ENCODE measurements at regions not wholly inside any gene's neighbourhood (a gene's known extent, or its start where the extent isn't known, plus 50 kb on each side); places are given as distances from the start of the nearest gene placed in this dataset.

DNA sequence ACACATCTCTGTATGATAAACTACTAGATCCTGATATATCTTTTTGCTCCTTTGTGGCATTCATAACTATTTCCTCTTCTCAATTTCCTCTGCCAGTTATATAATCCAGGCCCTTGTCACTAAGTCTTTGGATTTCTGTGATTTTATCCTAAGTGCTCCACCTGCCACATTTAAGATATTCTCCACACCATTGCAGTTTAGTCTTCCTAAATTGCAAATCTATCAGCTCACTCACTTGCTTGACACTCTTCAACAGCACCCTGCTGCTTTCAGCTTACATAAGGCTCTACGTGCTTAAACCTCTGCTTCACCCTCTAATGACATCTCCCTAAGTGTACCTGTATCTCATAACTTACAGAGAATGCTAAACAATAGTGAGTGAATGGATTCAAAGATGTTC lies 1032.2 kb upstream of the SEL1L start:
- no peak overlapping the region for H3K4me3 ChIP-seq (replicated peaks in 1 of 3; ENCODE audit: insufficient read depth in 1 of 3, low read depth in 1 of 3, low read length in 3 of 3)
- H2AFZ ChIP-seq (ENCODE audit: low read depth, low read length), result no peak overlapping the region
- DNase-seq (ENCODE audit: low read depth, low spot score), result no peak
- intact Hi-C loops (cut with micrococcal nuclease) (no loop called here), dilution Hi-C loops (cut with MboI; ENCODE audit: extremely low pct_ligation_motif_present, low sequenced_read_pairs) (no loop called here)
- ChIA-PET POLR2A (no interaction called here), CTCF (no interaction called here)
- no peaks in the 10 kb centered on the region for H3K9me3 ChIP-seq (replicated peaks; ENCODE audit: control insufficient read depth, insufficient read depth, low read length)
- no TSS peak for BruUV-seq (replicated peaks)
- no peaks in the 10 kb centered on the region for H3K9me1 ChIP-seq (replicated peaks; ENCODE audit: control insufficient read depth, extremely low read depth, insufficient read depth, low read length)
- no peaks in the 10 kb centered on the region for H3K4me1 ChIP-seq (ENCODE audit: control insufficient read depth, extremely low read depth, insufficient read depth, low read length)
- FAIRE-seq, result no peak
- no peaks in the 10 kb centered on the region for H3K36me3 ChIP-seq (ENCODE audit: control insufficient read depth in 2 of 2, extremely low read depth in 1 of 2, insufficient read depth in 2 of 2, low read length in 2 of 2)
- TF ChIP-seq JUN (IDR thresholded peaks at IDR 0.05; ENCODE audit: borderline replicate concordance, insufficient read depth, insufficient read length, low read depth), result no peak
- no peak for TF ChIP-seq MYC (IDR thresholded peaks at IDR 0.05; ENCODE audit: low read depth, low read length)
- TF ChIP-seq POLR2AphosphoS5 (IDR thresholded peaks at IDR 0.05; ENCODE audit: insufficient read depth, low read depth, low read length), result no peak
- no peaks in the 10 kb centered on the region for H3K27me3 ChIP-seq (ENCODE audit: control insufficient read depth in 2 of 2, insufficient read depth in 2 of 2, low read length in 2 of 2)
- H4K20me1 ChIP-seq (replicated peaks; ENCODE audit: control insufficient read depth, extremely low read depth, insufficient read depth, low read length), result no peaks in the 10 kb centered on the region
- H3K4me2 ChIP-seq (ENCODE audit: insufficient read depth, low read length), result no peak overlapping the region
- no peaks in the 10 kb centered on the region for H3K79me2 ChIP-seq (ENCODE audit: control insufficient read depth, insufficient read depth, low read length)
- H3K27ac ChIP-seq (ENCODE audit: insufficient read depth, low read depth, low read length), result no peak overlapping the region
- H3K9ac ChIP-seq (replicated peaks; ENCODE audit: extremely low read depth, insufficient read depth, low read length), result no peak overlapping the region

DNA sequence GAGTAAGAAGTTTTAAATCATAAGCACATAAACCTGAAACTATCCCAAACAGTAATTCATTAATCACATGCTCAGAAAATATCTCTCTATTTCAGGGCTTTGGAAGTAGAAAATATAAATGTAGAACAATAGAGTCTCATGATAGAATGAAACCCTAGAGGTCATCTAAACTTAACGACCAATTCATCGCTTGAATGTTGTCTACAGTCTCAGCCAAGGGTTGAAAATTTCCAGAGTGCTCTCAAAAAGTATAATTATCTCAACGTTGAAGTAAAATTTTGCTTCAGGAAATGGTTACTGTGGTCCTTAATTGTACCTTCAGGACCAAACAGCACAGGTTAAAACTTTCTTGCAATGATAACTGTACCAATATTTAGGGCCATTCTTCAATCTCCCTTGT lies 1053.6 kb upstream of the SEL1L start:
- FAIRE-seq, result no peak
- POLR2A ChIA-PET, result no interaction called here

More for the DNA sequence above, 1053.6 kb upstream of the SEL1L start:
- intact Hi-C loops (cut with micrococcal nuclease) (no loop called here), dilution Hi-C loops (cut with MboI; ENCODE audit: extremely low pct_ligation_motif_present, low sequenced_read_pairs) (no loop called here)
- DNase-seq (ENCODE audit: low read depth, low spot score), result no peak
- CTCF ChIA-PET, result no interaction called here
- Histone ChIP-seq H2AFZ (ENCODE audit: low read depth, low read length) (no peak overlapping the region), H3K4me2 (ENCODE audit: insufficient read depth, low read length) (no peak overlapping the region), H3K36me3 (ENCODE audit: control insufficient read depth in 2 of 2, extremely low read depth in 1 of 2, insufficient read depth in 2 of 2, low read length in 2 of 2) (no peaks in the 10 kb centered on the region), H3K27ac (ENCODE audit: insufficient read depth, low read depth, low read length) (no peak overlapping the region), H3K9ac (replicated peaks; ENCODE audit: extremely low read depth, insufficient read depth, low read length) (no peak overlapping the region), H3K79me2 (ENCODE audit: control insufficient read depth, insufficient read depth, low read length) (no peaks in the 10 kb centered on the region), H3K4me3 (replicated peaks in 1 of 3; ENCODE audit: insufficient read depth in 1 of 3, low read depth in 1 of 3, low read length in 3 of 3) (no peak overlapping the region), H3K9me1 (replicated peaks; ENCODE audit: control insufficient read depth, extremely low read depth, insufficient read depth, low read length) (no peaks in the 10 kb centered on the region), H3K27me3 (ENCODE audit: control insufficient read depth in 2 of 2, insufficient read depth in 2 of 2, low read length in 2 of 2) (no peaks in the 10 kb centered on the region), H3K4me1 (ENCODE audit: control insufficient read depth, extremely low read depth, insufficient read depth, low read length) (no peaks in the 10 kb centered on the region), H4K20me1 (replicated peaks; ENCODE audit: control insufficient read depth, extremely low read depth, insufficient read depth, low read length) (no peaks in the 10 kb centered on the region), H3K9me3 (replicated peaks; ENCODE audit: control insufficient read depth, insufficient read depth, low read length) (peaks cover 3% of the 10 kb centered on the region)
- BruUV-seq (replicated peaks), result no TSS peak
- no peak for TF ChIP-seq POLR2A (IDR thresholded peaks at IDR 0.05; ENCODE audit: low read depth, low read length)
- TF ChIP-seq GATA2 (IDR thresholded peaks at IDR 0.05; ENCODE audit: insufficient read depth, insufficient read length, low read depth, low read length), result no peak
- no peak for TF ChIP-seq JUN (IDR thresholded peaks at IDR 0.05; ENCODE audit: borderline replicate concordance, insufficient read depth, insufficient read length, low read depth)
- no peak for TF ChIP-seq MYC (IDR thresholded peaks at IDR 0.05; ENCODE audit: low read depth, low read length)
- TF ChIP-seq, protein P1, sequence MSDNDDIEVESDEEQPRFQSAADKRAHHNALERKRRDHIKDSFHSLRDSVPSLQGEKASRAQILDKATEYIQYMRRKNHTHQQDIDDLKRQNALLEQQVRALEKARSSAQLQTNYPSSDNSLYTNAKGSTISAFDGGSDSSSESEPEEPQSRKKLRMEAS (IDR thresholded peaks at IDR 0.05; ENCODE audit: insufficient read depth, insufficient read length), result no peak
- TF ChIP-seq FOS (IDR thresholded peaks at IDR 0.05; ENCODE audit: borderline replicate concordance, insufficient read depth, low read length), result no peak
- TF ChIP-seq POLR2AphosphoS5 (IDR thresholded peaks at IDR 0.05; ENCODE audit: insufficient read depth, low read depth, low read length), result no peak
- TF ChIP-seq, protein P2, sequence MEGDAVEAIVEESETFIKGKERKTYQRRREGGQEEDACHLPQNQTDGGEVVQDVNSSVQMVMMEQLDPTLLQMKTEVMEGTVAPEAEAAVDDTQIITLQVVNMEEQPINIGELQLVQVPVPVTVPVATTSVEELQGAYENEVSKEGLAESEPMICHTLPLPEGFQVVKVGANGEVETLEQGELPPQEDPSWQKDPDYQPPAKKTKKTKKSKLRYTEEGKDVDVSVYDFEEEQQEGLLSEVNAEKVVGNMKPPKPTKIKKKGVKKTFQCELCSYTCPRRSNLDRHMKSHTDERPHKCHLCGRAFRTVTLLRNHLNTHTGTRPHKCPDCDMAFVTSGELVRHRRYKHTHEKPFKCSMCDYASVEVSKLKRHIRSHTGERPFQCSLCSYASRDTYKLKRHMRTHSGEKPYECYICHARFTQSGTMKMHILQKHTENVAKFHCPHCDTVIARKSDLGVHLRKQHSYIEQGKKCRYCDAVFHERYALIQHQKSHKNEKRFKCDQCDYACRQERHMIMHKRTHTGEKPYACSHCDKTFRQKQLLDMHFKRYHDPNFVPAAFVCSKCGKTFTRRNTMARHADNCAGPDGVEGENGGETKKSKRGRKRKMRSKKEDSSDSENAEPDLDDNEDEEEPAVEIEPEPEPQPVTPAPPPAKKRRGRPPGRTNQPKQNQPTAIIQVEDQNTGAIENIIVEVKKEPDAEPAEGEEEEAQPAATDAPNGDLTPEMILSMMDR (IDR thresholded peaks at IDR 0.05; ENCODE audit: extremely low read depth in 1 of 2, insufficient read depth in 1 of 2, low read depth in 1 of 2, low read length in 2 of 2), result no peak
- TF ChIP-seq EZH2 (IDR thresholded peaks at IDR 0.05; ENCODE audit: borderline replicate concordance, low read depth, low read length, severe bottlenecking), result no peak
